Activated T-helper 2 cell treated with anti-CD3 and anti-CD28 coated beads, Interferon-gamma antibody, Interleukin-2, Interleukin-4, amounts not matched to agents 10 μg/mL and 5 μg/mL and 100 μg/mL, durations not matched to agents 14 hours and 24 hours and 36 hours (primary cell): ENCODE measurements at regions not wholly inside any gene's neighbourhood (a gene's known extent, or its start where the extent isn't known, plus 50 kb on each side); places are given as distances from the start of the nearest gene placed in this dataset.
"Not testable (repeated sequence)": the region's sequence is repeated elsewhere in the genome, so short reads cannot be mapped to it uniquely, and the experiment has no call there.

Experiments used
- DNase-seq: peaks from one replicate; pipeline ENCODE4 v3.0.0; 2021; ENCODE audit warnings: low spot score
- H3K27ac Mint-ChIP-seq: one replicate; pipeline ENCODE4 v1.8.0; 2021; ENCODE audit warnings: mixed read lengths
- H3K27me3 Mint-ChIP-seq: one replicate; pipeline ENCODE4 v1.8.0; 2021; ENCODE audit warnings: low read depth, mixed read lengths
- H3K36me3 Mint-ChIP-seq: one replicate; pipeline ENCODE4 v1.8.0; 2021; ENCODE audit warnings: low read depth, mixed read lengths
- H3K4me1 Mint-ChIP-seq: one replicate; pipeline ENCODE4 v1.8.0; 2021; ENCODE audit warnings: low read depth, mixed read lengths
- H3K4me3 Mint-ChIP-seq: one replicate; pipeline ENCODE4 v1.8.0; 2021; ENCODE audit warnings: low read depth, mild to moderate bottlenecking, moderate library complexity, mixed read lengths
- H3K9me3 Mint-ChIP-seq: one replicate; pipeline ENCODE4 v1.8.0; 2021; ENCODE audit warnings: mixed read lengths
- intact Hi-C: fragments of 100-400 bp; cut with micrococcal nuclease; formaldehyde crosslinking; loops from one replicate; pipeline ENCODE4 v1.15.1; 2023

DNA sequence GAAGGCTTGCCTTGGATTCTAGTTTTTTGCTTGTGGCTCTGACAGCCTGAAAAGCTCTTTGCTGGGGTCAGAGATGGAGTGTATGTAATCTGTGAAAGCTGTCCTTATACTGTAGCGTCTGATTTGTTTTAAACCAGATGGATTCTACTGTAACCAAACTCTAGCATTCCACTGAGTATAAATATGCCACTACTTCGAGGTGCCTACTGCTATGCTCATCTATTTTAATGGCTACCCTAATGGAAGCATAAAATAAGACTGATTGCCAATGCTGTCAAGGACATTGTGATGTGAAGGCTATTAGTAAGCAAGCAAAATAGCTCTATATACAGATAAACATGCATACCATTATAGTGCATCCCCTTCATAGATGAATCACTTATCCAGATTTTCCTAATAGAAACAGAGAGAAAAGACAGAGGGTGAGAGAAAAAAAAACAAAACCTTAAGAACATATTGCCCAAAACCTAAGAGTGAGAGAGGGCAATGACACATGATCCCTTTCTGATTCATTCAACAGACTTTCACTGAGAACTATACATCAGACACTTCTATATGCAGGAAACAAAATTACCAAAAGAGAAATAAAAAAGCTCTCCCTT, 1025.8 kb upstream of the LCORL start:
- Mint-ChIP-seq H3K27me3 (no peaks in the 10 kb centered on the region), H3K36me3 (no peaks in the 10 kb centered on the region)

DNA sequence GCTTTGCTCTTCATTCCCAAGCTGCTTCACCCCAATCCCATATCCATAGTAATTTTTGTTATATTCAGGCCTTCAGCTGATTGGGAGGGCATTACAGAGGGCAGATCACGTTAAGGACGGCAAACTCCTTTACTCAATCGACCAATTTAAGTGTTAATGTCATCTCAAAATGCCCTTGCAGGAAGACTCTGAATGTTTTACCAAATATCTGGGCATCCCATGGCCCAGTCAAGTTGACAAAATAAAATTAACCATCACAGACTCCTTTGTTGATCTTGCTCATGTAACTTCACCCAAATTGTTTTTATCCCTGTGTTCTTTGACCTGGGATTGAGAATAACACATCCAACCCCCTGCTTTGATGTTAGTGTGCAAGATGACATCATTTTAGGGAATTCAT, 1018.3 kb upstream of the LCORL start:
- DNase-seq, result no peak
- no peaks in the 10 kb centered on the region for H3K27me3 Mint-ChIP-seq
- no peaks in the 10 kb centered on the region for H3K4me1 Mint-ChIP-seq
- H3K27ac Mint-ChIP-seq, result no peak overlapping the region
- no peak overlapping the region for H3K4me3 Mint-ChIP-seq
- intact Hi-C loops, result no loop called here
- no peaks in the 10 kb centered on the region for H3K36me3 Mint-ChIP-seq
- peaks cover 34% of the 10 kb centered on the region for H3K9me3 Mint-ChIP-seq

More for the DNA sequence above, 1025.8 kb upstream of the LCORL start:
- no peak overlapping the region for H3K27ac Mint-ChIP-seq
- intact Hi-C loops, result no loop called here
- H3K4me3 Mint-ChIP-seq, result no peak overlapping the region
- H3K4me1 Mint-ChIP-seq, result no peaks in the 10 kb centered on the region
- peaks cover 37% of the 10 kb centered on the region for H3K9me3 Mint-ChIP-seq
- DNase-seq, result no peak

DNA sequence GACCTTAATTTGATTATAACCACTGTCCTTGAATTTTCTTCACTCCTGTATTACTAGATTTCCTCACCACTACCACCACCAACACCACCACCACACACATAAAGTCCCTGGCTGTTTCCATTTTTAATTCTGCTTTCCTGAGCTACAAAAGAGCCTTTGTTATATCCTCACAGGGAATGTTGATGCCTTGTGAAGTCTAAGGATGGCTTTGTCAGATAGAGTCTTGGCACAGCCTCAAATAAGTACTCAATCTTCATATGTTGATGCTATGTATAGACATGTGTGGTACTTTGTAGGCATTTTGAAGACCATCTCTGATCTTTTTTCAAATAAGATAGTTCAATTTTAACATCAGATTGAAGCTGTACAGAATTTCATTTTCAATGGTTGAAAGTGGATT, 1016.7 kb upstream of the LCORL start:
- H3K4me3 Mint-ChIP-seq, result no peak overlapping the region
- no peaks in the 10 kb centered on the region for H3K27me3 Mint-ChIP-seq
- H3K4me1 Mint-ChIP-seq, result no peaks in the 10 kb centered on the region
- H3K36me3 Mint-ChIP-seq, result no peaks in the 10 kb centered on the region
- intact Hi-C loops, result no loop called here
- DNase-seq, result no peak
- no peak overlapping the region for H3K27ac Mint-ChIP-seq
- peaks cover 23% of the 10 kb centered on the region for H3K9me3 Mint-ChIP-seq

DNA sequence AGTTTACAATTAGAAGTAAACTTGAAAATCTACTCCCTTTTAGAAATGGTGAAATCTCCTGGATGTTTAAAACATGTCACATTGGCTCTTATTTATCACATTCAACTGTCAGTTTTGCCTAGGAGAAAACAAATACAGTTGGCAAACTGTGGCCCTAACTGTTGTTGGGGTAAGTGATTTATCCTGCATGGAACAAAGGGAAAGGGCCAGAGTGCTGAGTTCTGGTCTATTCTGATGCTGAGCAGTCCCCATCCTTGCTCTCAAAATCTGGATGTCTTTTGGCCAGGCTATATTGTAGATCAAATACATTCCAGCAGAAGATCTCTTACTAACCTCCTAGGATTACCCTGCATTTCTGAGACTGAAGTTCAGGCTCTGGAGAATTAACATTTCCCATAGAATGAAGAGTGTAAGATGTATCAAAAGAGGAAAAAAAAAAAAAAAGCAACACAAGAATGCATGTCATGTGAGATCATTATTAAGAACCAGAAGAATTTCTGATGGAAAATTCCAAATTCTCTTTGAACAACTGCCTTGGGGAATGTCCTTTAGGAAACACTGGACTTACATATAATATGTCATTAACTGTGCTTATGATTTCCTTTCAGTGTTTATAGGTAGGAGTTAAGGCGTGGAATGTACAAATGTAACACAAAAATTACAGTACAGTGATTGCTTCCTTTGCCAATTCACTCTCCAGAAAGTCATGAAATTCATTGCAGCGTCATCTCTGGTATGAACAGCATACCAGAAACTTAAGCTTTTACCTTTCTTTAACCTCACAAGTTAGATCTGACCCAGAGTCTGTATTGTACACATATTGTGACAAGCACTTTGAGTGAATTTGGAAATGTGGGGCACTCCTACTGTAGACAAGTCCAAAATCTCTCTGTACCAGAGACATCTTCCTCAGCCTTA, 1012.5 kb upstream of the LCORL start:
- H3K9me3 Mint-ChIP-seq, result peaks cover 14% of the 10 kb centered on the region
- H3K36me3 Mint-ChIP-seq, result no peaks in the 10 kb centered on the region
- H3K4me1 Mint-ChIP-seq, result no peaks in the 10 kb centered on the region
- intact Hi-C loops, result no loop called here
- no peak for DNase-seq
- H3K4me3 Mint-ChIP-seq, result no peak overlapping the region
- H3K27ac Mint-ChIP-seq, result no peak overlapping the region
- H3K27me3 Mint-ChIP-seq, result no peaks in the 10 kb centered on the region

DNA sequence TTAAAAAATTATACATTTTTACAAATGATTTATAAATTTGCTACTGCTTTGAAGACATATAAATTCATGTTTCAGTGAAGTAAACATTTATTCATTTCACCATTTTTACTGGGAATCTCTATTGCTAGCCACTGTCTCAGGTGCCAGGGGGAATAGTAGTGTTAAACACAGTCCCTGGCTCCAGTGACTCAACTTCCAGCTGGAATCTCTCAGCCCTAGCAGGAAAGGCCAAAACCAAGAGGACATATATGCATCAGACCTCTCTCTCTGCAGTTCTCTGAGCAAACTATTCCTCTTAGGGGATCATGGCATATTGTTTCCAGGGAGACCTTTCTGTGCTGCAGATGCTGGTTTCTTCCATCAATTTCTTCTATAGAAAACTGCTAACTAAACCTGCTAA, 1009.0 kb upstream of the LCORL start:
- Mint-ChIP-seq H3K4me1 (no peaks in the 10 kb centered on the region), H3K4me3 (no peak overlapping the region), H3K27ac (no peak overlapping the region), H3K9me3 (peaks cover 18% of the 10 kb centered on the region), H3K36me3 (no peaks in the 10 kb centered on the region), H3K27me3 (no peaks in the 10 kb centered on the region)
- intact Hi-C loops, result no loop called here
- DNase-seq, result no peak

DNA sequence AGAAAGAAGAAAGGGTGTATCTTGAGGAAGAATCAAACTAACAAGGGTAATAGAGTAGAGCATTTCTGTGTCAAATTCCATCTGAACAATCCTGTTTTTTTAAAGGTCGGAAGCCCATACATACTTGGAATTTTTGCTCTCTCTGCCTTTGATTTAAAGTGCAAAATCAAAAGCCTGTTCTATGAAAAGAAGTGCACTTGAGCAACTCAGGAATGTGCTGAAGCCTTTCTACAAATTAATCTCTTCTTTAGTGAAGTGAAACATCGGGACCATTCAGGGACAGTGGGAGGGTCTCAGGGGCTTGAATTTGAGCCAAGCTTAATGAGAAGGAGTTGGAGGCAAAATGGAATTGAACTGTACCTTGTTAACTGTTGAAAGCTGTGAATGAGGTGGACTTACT, 1008.5 kb upstream of the LCORL start:
- no peak for DNase-seq
- H3K9me3 Mint-ChIP-seq, result peaks cover 21% of the 10 kb centered on the region
- H3K27me3 Mint-ChIP-seq, result no peaks in the 10 kb centered on the region
- no peak overlapping the region for H3K4me3 Mint-ChIP-seq
- H3K36me3 Mint-ChIP-seq, result no peaks in the 10 kb centered on the region
- H3K27ac Mint-ChIP-seq, result no peak overlapping the region
- intact Hi-C loops, result no loop called here
- H3K4me1 Mint-ChIP-seq, result no peaks in the 10 kb centered on the region

DNA sequence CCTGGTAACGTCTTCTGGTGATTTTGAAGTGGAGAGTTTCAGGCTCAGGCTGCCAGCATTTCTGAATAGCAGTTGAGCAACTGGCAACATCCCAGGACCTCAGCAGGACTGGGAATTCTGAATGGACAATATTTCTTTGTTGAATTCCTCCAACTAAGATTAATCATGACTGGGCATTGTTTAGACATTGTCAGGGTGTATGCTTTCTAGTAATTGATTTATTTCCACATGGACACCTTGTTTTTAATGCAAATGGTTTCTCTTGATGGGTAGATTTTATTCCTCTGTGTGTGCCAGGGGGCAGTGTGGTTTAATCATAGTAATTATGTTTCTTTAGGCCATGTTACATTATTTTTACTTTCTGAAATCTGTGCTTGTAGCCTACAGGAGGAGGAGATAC, 1004.7 kb upstream of the LCORL start:
- H3K36me3 Mint-ChIP-seq, result no peaks in the 10 kb centered on the region
- no peak overlapping the region for H3K27ac Mint-ChIP-seq
- H3K4me3 Mint-ChIP-seq, result no peak overlapping the region
- no peak for DNase-seq
- peaks cover 21% of the 10 kb centered on the region for H3K9me3 Mint-ChIP-seq
- no peaks in the 10 kb centered on the region for H3K27me3 Mint-ChIP-seq
- intact Hi-C loops, result no loop called here
- H3K4me1 Mint-ChIP-seq, result no peaks in the 10 kb centered on the region

DNA sequence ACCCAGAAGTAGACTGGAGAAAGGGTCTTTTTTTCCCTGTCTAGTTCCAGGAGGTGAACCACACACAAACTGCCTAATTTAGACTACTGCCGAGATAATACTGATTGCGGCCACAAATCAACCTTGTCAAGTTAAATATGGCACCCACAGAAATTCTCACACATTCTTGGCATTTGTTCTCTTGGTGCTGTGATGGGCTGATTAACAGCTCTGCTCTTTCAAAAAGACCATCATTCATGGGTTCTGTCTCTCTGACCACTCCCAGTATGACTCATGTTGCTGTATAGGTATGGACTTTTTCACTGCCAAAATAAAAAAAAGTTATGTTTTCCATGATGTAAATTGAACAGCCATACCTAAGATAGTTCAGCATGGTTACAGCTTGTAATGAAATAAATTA, 1003.5 kb upstream of the LCORL start:
- no peak for DNase-seq
- Mint-ChIP-seq H3K27ac (no peak overlapping the region), H3K4me3 (no peak overlapping the region), H3K27me3 (no peaks in the 10 kb centered on the region), H3K4me1 (no peaks in the 10 kb centered on the region), H3K36me3 (no peaks in the 10 kb centered on the region), H3K9me3 (peaks cover 22% of the 10 kb centered on the region)
- intact Hi-C loops, result no loop called here

DNA sequence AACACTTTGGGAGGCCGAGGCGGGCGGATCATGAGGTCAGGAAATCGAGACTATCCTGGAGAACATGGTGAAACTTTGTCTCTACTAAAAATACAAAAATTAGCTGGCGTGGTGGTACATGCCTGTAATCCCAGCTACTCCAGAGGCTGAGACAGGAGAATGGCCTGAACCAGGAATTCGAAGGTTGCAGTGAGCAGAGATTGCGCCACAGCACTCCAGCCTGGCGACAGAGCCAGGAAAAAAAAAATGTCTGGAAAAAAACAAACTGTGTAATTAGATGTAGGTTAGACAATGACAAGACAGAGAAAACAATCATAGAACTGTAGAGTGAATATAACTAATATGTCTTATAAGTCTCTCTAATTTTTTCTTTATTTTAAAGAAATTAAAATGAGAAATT, 1002.5 kb upstream of the LCORL start:
- H3K4me3 Mint-ChIP-seq, result no peak overlapping the region
- H3K9me3 Mint-ChIP-seq, result peaks cover 25% of the 10 kb centered on the region
- no peaks in the 10 kb centered on the region for H3K27me3 Mint-ChIP-seq
- intact Hi-C loops, result no loop called here
- DNase-seq, result no peak
- no peak overlapping the region for H3K27ac Mint-ChIP-seq
- H3K4me1 Mint-ChIP-seq, result no peaks in the 10 kb centered on the region
- H3K36me3 Mint-ChIP-seq, result no peaks in the 10 kb centered on the region

DNA sequence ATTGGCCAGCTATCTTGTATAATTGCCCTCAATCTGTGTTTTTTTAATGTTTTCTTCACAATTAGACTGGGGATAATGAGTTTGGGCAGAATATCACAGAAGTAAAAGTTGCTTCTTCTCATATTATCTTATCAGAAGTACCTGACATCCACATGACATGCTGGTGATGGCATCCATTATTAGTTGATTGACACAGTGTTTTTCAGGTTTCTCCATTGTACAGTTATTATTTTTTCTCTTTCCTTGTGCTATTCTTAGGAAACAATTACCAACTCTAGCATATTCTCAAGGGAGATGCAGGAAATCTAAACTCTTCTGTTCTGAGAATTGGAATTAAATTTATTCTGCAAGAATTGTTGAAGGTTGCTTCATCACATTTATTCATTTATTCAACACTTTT, 1000.1 kb upstream of the LCORL start:
- H3K4me3 Mint-ChIP-seq, result no peak overlapping the region
- no peaks in the 10 kb centered on the region for H3K27me3 Mint-ChIP-seq
- no peaks in the 10 kb centered on the region for H3K36me3 Mint-ChIP-seq
- intact Hi-C loops, result no loop called here
- H3K4me1 Mint-ChIP-seq, result no peaks in the 10 kb centered on the region
- no peak for DNase-seq
- no peak overlapping the region for H3K27ac Mint-ChIP-seq
- H3K9me3 Mint-ChIP-seq, result peaks cover 29% of the 10 kb centered on the region

DNA sequence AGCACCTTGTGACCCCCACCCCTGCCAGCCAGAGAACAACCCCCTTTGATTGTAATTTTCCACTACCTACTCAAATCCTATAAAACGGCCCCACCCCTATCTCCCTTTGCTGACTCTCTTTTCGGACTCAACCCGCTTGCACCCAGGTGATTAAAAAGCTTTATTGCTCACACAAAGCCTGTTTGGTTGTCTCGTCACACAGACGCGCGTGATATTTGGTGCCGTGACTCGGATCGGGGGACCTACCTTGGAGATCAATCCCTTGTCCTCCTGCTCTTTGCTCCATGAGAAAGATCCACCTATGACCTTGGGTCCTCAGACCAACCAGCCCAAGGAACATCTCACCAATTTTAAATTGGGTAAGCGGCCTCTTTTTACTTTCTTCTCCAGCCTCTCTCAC, 995.0 kb upstream of the LCORL start:
- DNase-seq, result not testable (repeated sequence)
- peaks cover 16% of the 10 kb centered on the region for H3K9me3 Mint-ChIP-seq

DNA sequence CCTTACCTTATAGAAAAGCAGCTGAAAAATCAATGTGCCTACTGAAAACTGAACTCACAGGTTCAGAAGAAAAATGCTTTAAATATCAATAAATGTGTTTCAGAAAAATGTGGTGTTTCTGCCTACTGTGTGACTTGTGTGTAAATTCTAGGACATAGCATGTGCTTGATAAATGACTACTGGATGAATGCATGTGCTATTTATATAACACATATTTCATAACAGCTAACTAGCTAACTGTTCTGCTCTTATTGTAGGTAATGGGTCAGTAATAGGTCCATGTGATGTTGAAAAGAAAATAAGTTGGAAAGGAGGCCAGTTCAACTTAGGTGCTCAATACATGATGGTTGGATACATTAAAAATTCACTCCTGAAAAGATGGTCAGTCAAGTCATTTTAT, 993.0 kb upstream of the LCORL start:
- Mint-ChIP-seq H3K27ac (no peak overlapping the region), H3K27me3 (no peaks in the 10 kb centered on the region), H3K4me3 (no peak overlapping the region), H3K4me1 (no peaks in the 10 kb centered on the region), H3K9me3 (peaks cover 12% of the 10 kb centered on the region), H3K36me3 (no peaks in the 10 kb centered on the region)
- DNase-seq, result no peak
- intact Hi-C loops, result no loop called here

More for the DNA sequence above, 995.0 kb upstream of the LCORL start:
- H3K27ac Mint-ChIP-seq, H3K4me1 Mint-ChIP-seq, H3K4me3 Mint-ChIP-seq, H3K36me3 Mint-ChIP-seq, intact Hi-C loops, H3K27me3 Mint-ChIP-seq: not testable (repeated sequence)

DNA sequence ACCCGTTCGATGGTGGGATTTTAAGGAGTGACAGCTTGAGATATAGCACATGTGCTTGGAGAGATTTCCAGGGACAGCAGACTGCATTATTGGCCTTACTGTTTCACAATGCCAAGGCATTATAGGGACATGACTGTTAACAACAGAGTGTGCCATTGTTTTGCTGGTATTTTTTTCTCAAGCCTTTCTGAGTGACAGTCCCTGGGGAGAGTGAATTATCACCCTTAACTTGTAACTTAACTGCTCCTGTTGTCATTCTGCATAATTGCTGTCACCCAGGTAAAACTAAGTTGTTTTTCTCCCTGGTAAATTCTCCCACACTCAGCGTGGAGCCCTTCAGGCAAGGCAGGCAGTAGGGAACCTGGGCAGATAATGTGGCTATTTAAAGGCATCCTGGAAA, 989.2 kb upstream of the LCORL start:
- Mint-ChIP-seq H3K27me3 (no peaks in the 10 kb centered on the region), H3K9me3 (peaks cover 8% of the 10 kb centered on the region), H3K4me1 (no peaks in the 10 kb centered on the region), H3K27ac (no peak overlapping the region), H3K36me3 (no peaks in the 10 kb centered on the region), H3K4me3 (no peak overlapping the region)
- intact Hi-C loops, result no loop called here
- no peak for DNase-seq
